ENCODE measurements at regions not wholly inside any gene's neighbourhood (a gene's known extent, or its start where the extent isn't known, plus 50 kb on each side); places are given as distances from the start of the nearest gene placed in this dataset.

DNA sequence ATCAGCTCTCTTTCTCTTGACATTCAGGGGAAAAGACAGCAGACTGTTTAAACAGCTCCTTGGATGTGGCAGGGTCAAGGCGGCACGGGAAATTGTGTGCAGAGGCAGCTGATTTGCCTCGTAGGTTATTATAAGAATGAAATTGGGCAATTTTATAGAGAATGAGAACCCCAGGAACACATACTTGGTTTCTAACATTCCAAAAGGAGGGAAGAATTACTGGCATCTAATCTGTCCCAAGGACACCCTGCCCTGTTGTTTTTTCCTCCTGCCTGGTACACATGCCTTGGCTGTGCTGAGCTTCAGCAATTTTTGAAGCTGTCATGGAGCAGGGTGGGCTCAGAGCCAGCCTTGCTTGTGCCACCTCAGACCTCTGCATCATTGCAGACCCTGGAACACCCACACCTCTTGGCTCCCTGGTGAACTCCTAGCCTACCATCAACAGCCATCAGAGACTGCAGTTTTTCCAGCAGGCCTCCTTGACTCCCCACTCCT, 143.6 kb downstream of the BOD1 start:
- no peak overlapping the region for H3K4me3 ChIP-seq
- no peak for TF ChIP-seq POLR2A (IDR thresholded peaks at IDR 0.05)
- TF ChIP-seq, protein P1, sequence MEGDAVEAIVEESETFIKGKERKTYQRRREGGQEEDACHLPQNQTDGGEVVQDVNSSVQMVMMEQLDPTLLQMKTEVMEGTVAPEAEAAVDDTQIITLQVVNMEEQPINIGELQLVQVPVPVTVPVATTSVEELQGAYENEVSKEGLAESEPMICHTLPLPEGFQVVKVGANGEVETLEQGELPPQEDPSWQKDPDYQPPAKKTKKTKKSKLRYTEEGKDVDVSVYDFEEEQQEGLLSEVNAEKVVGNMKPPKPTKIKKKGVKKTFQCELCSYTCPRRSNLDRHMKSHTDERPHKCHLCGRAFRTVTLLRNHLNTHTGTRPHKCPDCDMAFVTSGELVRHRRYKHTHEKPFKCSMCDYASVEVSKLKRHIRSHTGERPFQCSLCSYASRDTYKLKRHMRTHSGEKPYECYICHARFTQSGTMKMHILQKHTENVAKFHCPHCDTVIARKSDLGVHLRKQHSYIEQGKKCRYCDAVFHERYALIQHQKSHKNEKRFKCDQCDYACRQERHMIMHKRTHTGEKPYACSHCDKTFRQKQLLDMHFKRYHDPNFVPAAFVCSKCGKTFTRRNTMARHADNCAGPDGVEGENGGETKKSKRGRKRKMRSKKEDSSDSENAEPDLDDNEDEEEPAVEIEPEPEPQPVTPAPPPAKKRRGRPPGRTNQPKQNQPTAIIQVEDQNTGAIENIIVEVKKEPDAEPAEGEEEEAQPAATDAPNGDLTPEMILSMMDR (IDR thresholded peaks at IDR 0.05), result no peak
- intact Hi-C loops (cut with DNase I), result no loop called here
- H3K36me3 ChIP-seq (replicated peaks in 1 of 2), result no peaks in the 10 kb centered on the region
- peak overlapping the region in 3 of 5 donors; percentile 48 to 82 (median 63) for H3K27ac ChIP-seq
- H3K9me3 ChIP-seq (replicated peaks in 1 of 3), result no peaks in the 10 kb centered on the region
- WGBS, 4 donors, result 66 to 78% (median 75%) methylated on average over 3 of the region's 3 CpGs
- peaks cover 7 to 9% of the 10 kb centered on the region in 2 donors for H3K4me1 ChIP-seq (replicated peaks in 1 of 2)
- H3K27me3 ChIP-seq, result no peaks in the 10 kb centered on the region
- peak in 5 of 7 donors; percentile 14 to 55 (median 35) for DNase-seq

GRCh38 chr5:173472164-173472563, 143.9 kb upstream of the STC2 start:
- Histone ChIP-seq H3K27ac (peak overlapping the region in 4 of 5 donors; percentile 11 to 82 (median 56)), H3K27me3 (no peaks in the 10 kb centered on the region), H3K36me3 (replicated peaks in 1 of 2) (no peaks in the 10 kb centered on the region), H3K4me3 (no peak overlapping the region), H3K9me3 (replicated peaks in 1 of 3) (no peaks in the 10 kb centered on the region), H3K4me1 (replicated peaks in 1 of 2) (peaks cover 7 to 9% of the 10 kb centered on the region in 2 donors)
- WGBS, 4 donors, result 47 to 64% (median 52%) methylated on average over 3 of the region's 3 CpGs
- TF ChIP-seq POLR2A (IDR thresholded peaks at IDR 0.05), result no peak
- TF ChIP-seq, protein P1 (IDR thresholded peaks at IDR 0.05), result no peak
- intact Hi-C loops (cut with DNase I), result no loop called here
- DNase-seq, result peak; percentile 55 to 91 (median 80)

GRCh38 chr5:173468821-173469251, 140.6 kb upstream of the STC2 start:
- Histone ChIP-seq H3K9me3 (replicated peaks in 1 of 3) (no peaks in the 10 kb centered on the region), H3K27ac (no peak overlapping the region), H3K4me3 (no peak overlapping the region), H3K36me3 (replicated peaks in 1 of 2) (no peaks in the 10 kb centered on the region), H3K27me3 (no peaks in the 10 kb centered on the region), H3K4me1 (replicated peaks in 1 of 2) (peaks cover 7 to 14% of the 10 kb centered on the region in 2 donors)
- intact Hi-C loops (cut with DNase I), result no loop called here
- WGBS, 4 donors, result 75 to 91% (median 82%) methylated on average over 4 of the region's 4 CpGs
- TF ChIP-seq, protein P1 (IDR thresholded peaks at IDR 0.05), result no peak
- no peak for TF ChIP-seq POLR2A (IDR thresholded peaks at IDR 0.05)
- DNase-seq, result no peak

GRCh38 chr5:173466227-173466626, 138.0 kb upstream of the STC2 start:
- Histone ChIP-seq H3K27ac (no peak overlapping the region), H3K36me3 (replicated peaks in 1 of 2) (no peaks in the 10 kb centered on the region), H3K9me3 (replicated peaks in 1 of 3) (no peaks in the 10 kb centered on the region), H3K4me3 (no peak overlapping the region), H3K27me3 (no peaks in the 10 kb centered on the region), H3K4me1 (replicated peaks in 1 of 2) (peaks cover 0 to 5% of the 10 kb centered on the region in 2 donors)
- no peak for TF ChIP-seq POLR2A (IDR thresholded peaks at IDR 0.05)
- TF ChIP-seq, protein P1 (IDR thresholded peaks at IDR 0.05), result no peak
- no peak for DNase-seq
- intact Hi-C loops (cut with DNase I), result no loop called here
- WGBS, 4 donors, result 77 to 89% (median 85%) methylated on average over 1 of the region's 1 CpG

Data from adrenal gland (tissue), 9 donors.